ENCODE measurements at regions not wholly inside any gene's neighbourhood (a gene's known extent, or its start where the extent isn't known, plus 50 kb on each side); places are given as distances from the start of the nearest gene placed in this dataset.

GRCh38 chr17:34176440-34176839 is 78.6 kb upstream of the CCL2 start:
- Histone ChIP-seq H3K9me3 (ENCODE audit: control insufficient read depth, insufficient read depth, low read length) (peaks cover 4% of the 10 kb centered on the region; the same call in 1 of the 2 replicates), H3K4me3 (ENCODE audit: low read depth, low read length) (no peak overlapping the region), H3K27ac (ENCODE audit: low read depth, low read length) (no peak overlapping the region), H3K27me3 (ENCODE audit: control insufficient read depth, insufficient read depth, low read length) (no peaks in the 10 kb centered on the region)
- ChIA-PET POLR2A (no interaction called here), CTCF (interaction anchor here (1.3 kb wide), 1 partner anchor 185 kb away, joined by 3 read pairs; no protein-coding TSS in a partner anchor)
- TF ChIP-seq CTCF (IDR thresholded peaks at IDR 0.05; ENCODE audit: low read depth, low read length): no peak
- DNase-seq (ENCODE audit: low read depth, low spot score): no peak

GRCh38 chr17:34177642-34178041 is 77.4 kb upstream of the CCL2 start:
- Histone ChIP-seq H3K9me3 (ENCODE audit: control insufficient read depth, insufficient read depth, low read length) (no peaks in the 10 kb centered on the region; the same call in 1 of the 2 replicates), H3K27me3 (ENCODE audit: control insufficient read depth, insufficient read depth, low read length) (no peaks in the 10 kb centered on the region), H3K27ac (ENCODE audit: low read depth, low read length) (peak overlapping the region; percentile 75), H3K4me3 (ENCODE audit: low read depth, low read length) (no peak overlapping the region)
- POLR2A ChIA-PET: no interaction called here
- CTCF ChIA-PET: interaction anchor here (0.5 to 1.3 kb wide), 2 partner anchors 15 to 398 kb away, joined by 4 read pairs; no protein-coding TSS in a partner anchor
- DNase-seq (ENCODE audit: low read depth, low spot score): no peak
- no peak for TF ChIP-seq CTCF (IDR thresholded peaks at IDR 0.05; ENCODE audit: low read depth, low read length)

- H3K4me3 ChIP-seq (ENCODE audit: low read depth, low read length): no peak overlapping the region
- ChIA-PET CTCF (interaction anchor here (1.3 kb wide), 1 partner anchor 15 kb away, joined by 4 read pairs; no protein-coding TSS in a partner anchor), POLR2A (no interaction called here)
- no peak for TF ChIP-seq CTCF (IDR thresholded peaks at IDR 0.05; ENCODE audit: low read depth, low read length)
- H3K9me3 ChIP-seq (ENCODE audit: control insufficient read depth, insufficient read depth, low read length): no peaks in the 10 kb centered on the region
- H3K27me3 ChIP-seq (ENCODE audit: control insufficient read depth, insufficient read depth, low read length): no peaks in the 10 kb centered on the region
- peak overlapping the region; percentile 65 for H3K27ac ChIP-seq (ENCODE audit: low read depth, low read length)
- no peak for DNase-seq (ENCODE audit: low read depth, low spot score)
These were observed 77.0 kb upstream of the CCL2 start for GRCh38 chr17:34178092-34178491.

- POLR2A ChIA-PET: no interaction called here
- no peaks in the 10 kb centered on the region for H3K9me3 ChIP-seq (ENCODE audit: control insufficient read depth, insufficient read depth, low read length)
- H3K27ac ChIP-seq (ENCODE audit: low read depth, low read length): no peak overlapping the region
- CTCF ChIA-PET: interaction anchor here (1.0 to 1.2 kb wide), 2 partner anchors 11 to 180 kb away, joined by 3 to 4 read pairs; no protein-coding TSS in a partner anchor
- H3K4me3 ChIP-seq (ENCODE audit: low read depth, low read length): no peak overlapping the region
- no peak for DNase-seq (ENCODE audit: low read depth, low spot score)
- TF ChIP-seq CTCF (IDR thresholded peaks at IDR 0.05; ENCODE audit: low read depth, low read length): no peak
- H3K27me3 ChIP-seq (ENCODE audit: control insufficient read depth, insufficient read depth, low read length): no peaks in the 10 kb centered on the region
These were observed 72.9 kb upstream of the CCL2 start for GRCh38 chr17:34182036-34182803.

- no peaks in the 10 kb centered on the region for H3K27me3 ChIP-seq (ENCODE audit: control insufficient read depth, insufficient read depth, low read length)
- CTCF ChIA-PET: interaction anchor here (0.6 to 3.0 kb wide), 4 partner anchors 24 to 925 kb away, joined by 3 to 96 read pairs (median 8); no protein-coding TSS in a partner anchor
- no peak for DNase-seq (ENCODE audit: low read depth, low spot score)
- TF ChIP-seq CTCF (IDR thresholded peaks at IDR 0.05; ENCODE audit: low read depth, low read length): no peak
- H3K9me3 ChIP-seq (ENCODE audit: control insufficient read depth, insufficient read depth, low read length): no peaks in the 10 kb centered on the region
- H3K27ac ChIP-seq (ENCODE audit: low read depth, low read length): no peak overlapping the region
- H3K4me3 ChIP-seq (ENCODE audit: low read depth, low read length): no peak overlapping the region
- POLR2A ChIA-PET: no interaction called here
These were observed 59.1 kb upstream of the CCL2 start for GRCh38 chr17:34195987-34196386.

All from AG04450 (cell line).